ENCODE measurements at regions not wholly inside any gene's neighbourhood (a gene's known extent, or its start where the extent isn't known, plus 50 kb on each side); places are given as distances from the start of the nearest gene placed in this dataset.

- TF ChIP-seq ATF7 (IDR thresholded peaks at IDR 0.05; ENCODE audit: low read depth) (no peak), CTCF (IDR thresholded peaks at IDR 0.05 in 2 of 3, conservative IDR thresholded peaks at IDR 0.05 in 1 of 3; ENCODE audit: control insufficient read depth in 2 of 3, extremely low read depth in 1 of 3, insufficient read depth in 1 of 3, low read depth in 3 of 3, low read length in 3 of 3) (no peak), JUND (IDR thresholded peaks at IDR 0.05; ENCODE audit: low read depth, low read length) (no peak), MYC (IDR thresholded peaks at IDR 0.05; ENCODE audit: insufficient read depth, insufficient read length, insufficient replicate concordance, low read length, severe bottlenecking) (no peak), EZH2 (IDR thresholded peaks at IDR 0.05; ENCODE audit: borderline replicate concordance, control insufficient read depth, low read depth, low read length) (no peak), SMARCA5 (IDR thresholded peaks at IDR 0.05) (no peak), ETV6 (conservative IDR thresholded peaks at IDR 0.05 in 1 of 2, IDR thresholded peaks at IDR 0.05 in 1 of 2; ENCODE audit: borderline replicate concordance in 1 of 2, low read depth in 1 of 2) (no peak), ZBTB40 (IDR thresholded peaks at IDR 0.05; ENCODE audit: borderline replicate concordance) (no peak), ZNF217 (IDR thresholded peaks at IDR 0.05) (no peak)
These were observed 98.9 kb upstream of the PMAIP1 start for GRCh38 chr18:59800897-59801296.

All from GM12878 (cell line).